ENCODE measurements at regions not wholly inside any gene's neighbourhood (a gene's known extent, or its start where the extent isn't known, plus 50 kb on each side); places are given as distances from the start of the nearest gene placed in this dataset.

DNA sequence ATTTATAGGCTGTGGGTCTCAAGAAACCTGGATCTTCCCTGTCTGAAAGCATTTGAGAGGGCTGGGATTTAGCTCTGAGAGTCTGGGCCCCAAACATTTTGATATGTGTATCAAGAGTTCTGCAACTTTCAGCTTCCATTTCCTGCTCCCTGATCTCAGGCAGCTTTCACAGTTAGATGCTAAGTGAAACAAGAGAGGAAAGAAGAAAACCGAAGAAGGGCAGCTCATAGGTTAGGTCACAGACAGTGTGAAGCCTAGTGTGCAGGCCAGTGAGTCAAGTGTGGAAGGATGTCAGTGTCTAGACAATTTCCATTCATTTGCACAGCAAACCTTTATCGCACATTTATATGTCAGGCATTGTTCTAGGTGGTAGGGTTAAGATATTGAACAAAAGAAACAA lies 173.6 kb upstream of the PROK2 start:
- ChIA-PET POLR2A (no interaction called here), CTCF (interaction anchor here (1.2 kb wide), 1 partner anchor 864 kb away, joined by 5 read pairs; no protein-coding TSS in a partner anchor)
- Histone ChIP-seq H3K4me1 (ENCODE audit: control insufficient read depth in 1 of 2, insufficient read depth in 2 of 2, low read depth in 1 of 2, low read length in 1 of 2) (peaks cover 0 to 23% of the 10 kb centered on the region in 2 experiments; a peak in 2 of 4 replicates), H3K9ac (no peak overlapping the region), H3K4me3 (ENCODE audit: low read depth in 2 of 2, low read length in 1 of 2) (no peak overlapping the region), H3K27me3 (ENCODE audit: insufficient read depth) (0 out of 2 replicates have a peak, but pooled peaks cover 6% of the 10 kb centered on the region), H3K9me3 (no peaks in the 10 kb centered on the region), H2AFZ (ENCODE audit: low read depth) (no peak overlapping the region), H4K20me1 (ENCODE audit: insufficient read depth) (no peaks in the 10 kb centered on the region), H3K4me2 (no peak overlapping the region), H3K9me2 (no peaks in the 10 kb centered on the region), H3K27ac (ENCODE audit: low read depth in 2 of 2, low read length in 1 of 2) (no peak overlapping the region), H3F3A (replicated peaks; ENCODE audit: insufficient read depth) (no peaks in the 10 kb centered on the region), H3K79me2 (ENCODE audit: insufficient read depth) (no peaks in the 10 kb centered on the region), H3K36me3 (replicated peaks in 1 of 2; ENCODE audit: control insufficient read depth in 1 of 2, insufficient read depth in 2 of 2, low read length in 1 of 2) (no peaks in the 10 kb centered on the region)
- DNase-seq, result no peak
- WGBS (ENCODE audit: low lambda C conversion rate), result 49% methylated on average over 2 of the region's 2 CpGs
- TF ChIP-seq TEAD4 (IDR thresholded peaks at IDR 0.05; ENCODE audit: borderline replicate concordance, insufficient read depth) (no peak), TAF1 (IDR thresholded peaks at IDR 0.05; ENCODE audit: borderline replicate concordance, low read depth, low read length) (no peak), SIN3A (IDR thresholded peaks at IDR 0.05; ENCODE audit: borderline replicate concordance, low read depth, low read length) (no peak), RFX5 (IDR thresholded peaks at IDR 0.05; ENCODE audit: low read length) (no peak), SMC3 (IDR thresholded peaks at IDR 0.05; ENCODE audit: low read depth, low read length) (no peak), GABPA (IDR thresholded peaks at IDR 0.05; ENCODE audit: low read depth) (no peak), FOXJ3 (CRISPR knock-in tag; IDR thresholded peaks at IDR 0.05) (no peak), NFIC (IDR thresholded peaks at IDR 0.05; ENCODE audit: borderline replicate concordance) (no peak), FOSL2 (IDR thresholded peaks at IDR 0.05; ENCODE audit: borderline replicate concordance, low read depth) (no peak), CHD2 (IDR thresholded peaks at IDR 0.05; ENCODE audit: low read length, partially characterized antibody) (no peak), RXRA (IDR thresholded peaks at IDR 0.05; ENCODE audit: borderline replicate concordance, low read depth) (no peak), MAX (IDR thresholded peaks at IDR 0.05; ENCODE audit: low read depth) (no peak)
- TF ChIP-seq, protein P1, sequence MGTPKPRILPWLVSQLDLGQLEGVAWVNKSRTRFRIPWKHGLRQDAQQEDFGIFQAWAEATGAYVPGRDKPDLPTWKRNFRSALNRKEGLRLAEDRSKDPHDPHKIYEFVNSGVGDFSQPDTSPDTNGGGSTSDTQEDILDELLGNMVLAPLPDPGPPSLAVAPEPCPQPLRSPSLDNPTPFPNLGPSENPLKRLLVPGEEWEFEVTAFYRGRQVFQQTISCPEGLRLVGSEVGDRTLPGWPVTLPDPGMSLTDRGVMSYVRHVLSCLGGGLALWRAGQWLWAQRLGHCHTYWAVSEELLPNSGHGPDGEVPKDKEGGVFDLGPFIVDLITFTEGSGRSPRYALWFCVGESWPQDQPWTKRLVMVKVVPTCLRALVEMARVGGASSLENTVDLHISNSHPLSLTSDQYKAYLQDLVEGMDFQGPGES (IDR thresholded peaks at IDR 0.05; ENCODE audit: low read depth, low read length), result no peak
- TF ChIP-seq, protein P2, sequence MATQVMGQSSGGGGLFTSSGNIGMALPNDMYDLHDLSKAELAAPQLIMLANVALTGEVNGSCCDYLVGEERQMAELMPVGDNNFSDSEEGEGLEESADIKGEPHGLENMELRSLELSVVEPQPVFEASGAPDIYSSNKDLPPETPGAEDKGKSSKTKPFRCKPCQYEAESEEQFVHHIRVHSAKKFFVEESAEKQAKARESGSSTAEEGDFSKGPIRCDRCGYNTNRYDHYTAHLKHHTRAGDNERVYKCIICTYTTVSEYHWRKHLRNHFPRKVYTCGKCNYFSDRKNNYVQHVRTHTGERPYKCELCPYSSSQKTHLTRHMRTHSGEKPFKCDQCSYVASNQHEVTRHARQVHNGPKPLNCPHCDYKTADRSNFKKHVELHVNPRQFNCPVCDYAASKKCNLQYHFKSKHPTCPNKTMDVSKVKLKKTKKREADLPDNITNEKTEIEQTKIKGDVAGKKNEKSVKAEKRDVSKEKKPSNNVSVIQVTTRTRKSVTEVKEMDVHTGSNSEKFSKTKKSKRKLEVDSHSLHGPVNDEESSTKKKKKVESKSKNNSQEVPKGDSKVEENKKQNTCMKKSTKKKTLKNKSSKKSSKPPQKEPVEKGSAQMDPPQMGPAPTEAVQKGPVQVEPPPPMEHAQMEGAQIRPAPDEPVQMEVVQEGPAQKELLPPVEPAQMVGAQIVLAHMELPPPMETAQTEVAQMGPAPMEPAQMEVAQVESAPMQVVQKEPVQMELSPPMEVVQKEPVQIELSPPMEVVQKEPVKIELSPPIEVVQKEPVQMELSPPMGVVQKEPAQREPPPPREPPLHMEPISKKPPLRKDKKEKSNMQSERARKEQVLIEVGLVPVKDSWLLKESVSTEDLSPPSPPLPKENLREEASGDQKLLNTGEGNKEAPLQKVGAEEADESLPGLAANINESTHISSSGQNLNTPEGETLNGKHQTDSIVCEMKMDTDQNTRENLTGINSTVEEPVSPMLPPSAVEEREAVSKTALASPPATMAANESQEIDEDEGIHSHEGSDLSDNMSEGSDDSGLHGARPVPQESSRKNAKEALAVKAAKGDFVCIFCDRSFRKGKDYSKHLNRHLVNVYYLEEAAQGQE (IDR thresholded peaks at IDR 0.05; ENCODE audit: low read depth, low read length), result no peak
- TF ChIP-seq, protein P3, sequence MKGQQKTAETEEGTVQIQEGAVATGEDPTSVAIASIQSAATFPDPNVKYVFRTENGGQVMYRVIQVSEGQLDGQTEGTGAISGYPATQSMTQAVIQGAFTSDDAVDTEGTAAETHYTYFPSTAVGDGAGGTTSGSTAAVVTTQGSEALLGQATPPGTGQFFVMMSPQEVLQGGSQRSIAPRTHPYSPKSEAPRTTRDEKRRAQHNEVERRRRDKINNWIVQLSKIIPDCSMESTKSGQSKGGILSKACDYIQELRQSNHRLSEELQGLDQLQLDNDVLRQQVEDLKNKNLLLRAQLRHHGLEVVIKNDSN (IDR thresholded peaks at IDR 0.05; ENCODE audit: borderline replicate concordance, low read depth), result no peak
- TF ChIP-seq, protein P4, sequence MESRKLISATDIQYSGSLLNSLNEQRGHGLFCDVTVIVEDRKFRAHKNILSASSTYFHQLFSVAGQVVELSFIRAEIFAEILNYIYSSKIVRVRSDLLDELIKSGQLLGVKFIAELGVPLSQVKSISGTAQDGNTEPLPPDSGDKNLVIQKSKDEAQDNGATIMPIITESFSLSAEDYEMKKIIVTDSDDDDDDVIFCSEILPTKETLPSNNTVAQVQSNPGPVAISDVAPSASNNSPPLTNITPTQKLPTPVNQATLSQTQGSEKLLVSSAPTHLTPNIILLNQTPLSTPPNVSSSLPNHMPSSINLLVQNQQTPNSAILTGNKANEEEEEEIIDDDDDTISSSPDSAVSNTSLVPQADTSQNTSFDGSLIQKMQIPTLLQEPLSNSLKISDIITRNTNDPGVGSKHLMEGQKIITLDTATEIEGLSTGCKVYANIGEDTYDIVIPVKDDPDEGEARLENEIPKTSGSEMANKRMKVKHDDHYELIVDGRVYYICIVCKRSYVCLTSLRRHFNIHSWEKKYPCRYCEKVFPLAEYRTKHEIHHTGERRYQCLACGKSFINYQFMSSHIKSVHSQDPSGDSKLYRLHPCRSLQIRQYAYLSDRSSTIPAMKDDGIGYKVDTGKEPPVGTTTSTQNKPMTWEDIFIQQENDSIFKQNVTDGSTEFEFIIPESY (IDR thresholded peaks at IDR 0.05; ENCODE audit: borderline replicate concordance, low read depth), result no peak
